Tongue (tissue), 1 donor: ENCODE measurements at regions not wholly inside any gene's neighbourhood (a gene's known extent, or its start where the extent isn't known, plus 50 kb on each side); places are given as distances from the start of the nearest gene placed in this dataset.
"Not testable (repeated sequence)": the region's sequence is repeated elsewhere in the genome, so short reads cannot be mapped to it uniquely, and the experiment has no call there.

ENCODE experiments used
- DNase-seq: peaks from one replicate; pipeline ENCODE4 v3.0.0-alpha.2; 2015

DNA sequence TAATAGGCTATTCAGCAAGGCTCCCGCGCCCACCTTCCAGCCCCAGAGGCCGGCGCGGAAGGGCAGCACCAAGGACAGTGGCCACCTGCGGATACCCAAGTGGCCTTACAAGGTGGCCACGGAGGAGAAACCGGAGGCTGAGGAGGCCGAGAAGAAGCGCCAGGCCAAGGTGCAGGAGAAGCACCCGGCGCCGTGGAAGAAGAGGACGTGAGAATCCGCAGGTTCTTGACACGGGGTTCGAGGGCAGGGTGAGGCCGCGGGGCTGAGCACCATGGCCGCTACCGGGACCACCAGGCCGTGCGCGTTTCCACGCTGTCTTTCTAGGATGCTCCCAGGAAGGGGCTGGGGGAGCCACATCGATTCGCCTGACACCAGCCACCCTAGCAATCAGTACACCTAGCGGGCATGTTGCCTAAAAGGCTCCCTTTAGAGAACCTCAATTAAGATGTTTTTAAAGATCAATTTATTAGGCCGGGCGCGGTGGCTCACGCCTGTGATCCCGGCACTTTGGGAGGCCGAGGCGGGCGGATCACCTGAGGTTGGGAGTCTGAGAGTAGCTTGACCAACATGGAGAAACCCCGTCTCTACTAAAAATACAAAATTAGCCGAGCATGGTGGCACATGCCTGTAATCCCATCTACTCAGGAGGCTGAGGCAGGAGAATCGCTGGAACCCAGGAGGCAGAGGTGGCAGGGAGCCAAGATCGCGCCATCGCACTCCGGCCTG is 134.3 kb upstream of the OR4C13 start:
- DNase-seq: not testable (repeated sequence)

DNA sequence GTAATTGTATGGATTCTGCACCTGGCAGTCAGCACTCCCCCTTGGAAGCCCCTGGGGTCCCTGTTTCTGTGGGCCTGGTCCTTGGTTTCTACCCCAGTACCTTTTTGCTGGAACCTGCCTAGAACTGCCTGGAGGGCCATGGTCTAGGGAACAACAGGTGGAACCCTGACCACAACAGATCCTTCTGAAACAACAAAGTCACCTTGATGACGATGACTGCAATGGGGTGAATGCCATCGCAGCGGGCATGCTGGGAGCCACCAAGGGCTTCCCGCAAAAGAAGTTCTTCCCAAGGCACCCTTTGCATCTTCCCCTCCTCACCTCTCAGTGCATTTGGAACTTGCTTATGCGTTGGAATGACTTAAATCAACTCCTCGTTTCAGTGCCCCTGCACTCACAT is 129.0 kb upstream of the OR4C13 start:
- DNase-seq: not testable (repeated sequence)

DNA sequence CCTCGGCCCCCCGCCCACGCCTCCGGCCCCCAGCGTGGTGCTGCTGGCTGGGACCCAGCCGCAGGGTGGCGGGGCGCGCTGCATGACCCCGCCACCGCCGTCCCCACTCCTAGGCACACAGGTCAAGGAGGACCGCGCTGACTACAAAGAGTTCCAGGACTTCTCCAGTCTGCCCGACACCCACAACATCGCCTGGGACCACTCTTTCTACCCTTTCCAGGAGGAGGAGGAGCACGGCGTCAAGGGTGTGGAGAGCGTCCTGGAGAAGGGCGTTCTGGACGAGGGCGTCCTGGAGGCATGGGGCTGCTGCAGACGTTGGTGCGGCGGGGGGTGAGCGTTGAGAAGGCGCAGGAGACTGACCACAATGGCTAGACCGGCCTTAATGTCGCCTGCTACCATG is 101.7 kb upstream of the OR4C13 start:
- DNase-seq: not testable (repeated sequence)

GRCh38 chr11:49851511-49851910 is 100.7 kb upstream of the OR4C13 start:
- no peak for DNase-seq

DNA sequence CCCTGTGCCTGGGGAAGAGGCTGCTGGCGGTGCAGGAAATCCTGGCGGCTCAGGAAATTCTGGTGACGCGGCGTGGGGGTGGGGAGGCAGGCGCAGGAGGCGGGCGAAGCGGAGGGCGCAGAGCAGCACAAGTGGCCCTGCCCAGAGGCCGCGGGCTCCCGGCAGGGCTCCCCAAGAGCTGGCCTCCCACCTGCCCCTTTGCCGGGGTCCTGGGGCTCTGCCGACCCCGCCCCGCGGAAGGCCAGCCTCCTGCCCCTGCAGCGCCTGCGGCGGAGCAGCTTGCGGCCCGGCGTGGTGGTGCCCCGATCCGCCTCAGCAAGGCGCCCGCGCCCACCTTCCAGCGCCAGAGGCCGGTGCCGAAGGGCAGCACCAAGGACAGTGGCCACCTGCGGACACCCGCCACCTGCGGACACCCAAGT is 100.2 kb upstream of the OR4C13 start:
- no peak for DNase-seq

GRCh38 chr11:49888875-49889274 is 63.3 kb upstream of the OR4C13 start:
- not testable (repeated sequence) for DNase-seq

GRCh38 chr11:49891910-49892671 is 60.1 kb upstream of the OR4C13 start:
- not testable (repeated sequence) for DNase-seq

- DNase-seq: not testable (repeated sequence)
Measured at GRCh38 chr11:49893442-49893841, 58.7 kb upstream of the OR4C13 start.
